ENCODE measurements at regions not wholly inside any gene's neighbourhood (a gene's known extent, or its start where the extent isn't known, plus 50 kb on each side); places are given as distances from the start of the nearest gene placed in this dataset.

GRCh38 chr11:37512156-37512780, 914.2 kb upstream of the RAG2 start:
- DNase-seq (ENCODE audit: low spot score), result no peak

- no peak for DNase-seq (ENCODE audit: low spot score)
Measured at GRCh38 chr11:37511425-37511933, 913.4 kb upstream of the RAG2 start.

GRCh38 chr11:37509506-37509905, 911.5 kb upstream of the RAG2 start:
- no peak for DNase-seq (ENCODE audit: low spot score)

GRCh38 chr11:37506531-37506930, 908.5 kb upstream of the RAG2 start:
- DNase-seq (ENCODE audit: low spot score), result no peak

- no peak for DNase-seq (ENCODE audit: low spot score)
Measured at GRCh38 chr11:37505406-37505805, 907.4 kb upstream of the RAG2 start.

- no peak for DNase-seq (ENCODE audit: low spot score)
Measured at GRCh38 chr11:37504921-37505320, 906.9 kb upstream of the RAG2 start.

- no peak for DNase-seq (ENCODE audit: low spot score)
Measured at GRCh38 chr11:37504060-37504611, 906.1 kb upstream of the RAG2 start.

- DNase-seq (ENCODE audit: low spot score), result no peak
Measured at GRCh38 chr11:37503411-37504059, 905.5 kb upstream of the RAG2 start.

GRCh38 chr11:37502202-37502601, 904.2 kb upstream of the RAG2 start:
- no peak for DNase-seq (ENCODE audit: low spot score)

GRCh38 chr11:37500425-37500824, 902.4 kb upstream of the RAG2 start:
- DNase-seq (ENCODE audit: low spot score), result no peak

GRCh38 chr11:37497326-37497725, 899.3 kb upstream of the RAG2 start:
- DNase-seq (ENCODE audit: low spot score), result no peak

GRCh38 chr11:37496201-37496600, 898.2 kb upstream of the RAG2 start:
- DNase-seq (ENCODE audit: low spot score), result no peak

GRCh38 chr11:37484298-37484697, 886.3 kb upstream of the RAG2 start:
- no peak for DNase-seq (ENCODE audit: low spot score)

GRCh38 chr11:37483761-37484160, 885.7 kb upstream of the RAG2 start:
- no peak for DNase-seq (ENCODE audit: low spot score)

- no peak for DNase-seq (ENCODE audit: low spot score)
Measured at GRCh38 chr11:37474889-37475288, 876.9 kb upstream of the RAG2 start.

GRCh38 chr11:37468344-37468743, 870.3 kb upstream of the RAG2 start:
- no peak for DNase-seq (ENCODE audit: low spot score)

- no peak for DNase-seq (ENCODE audit: low spot score)
Measured at GRCh38 chr11:37465221-37465620, 867.2 kb upstream of the RAG2 start.

GRCh38 chr11:37459456-37459855, 861.4 kb upstream of the RAG2 start:
- no peak for DNase-seq (ENCODE audit: low spot score)

GRCh38 chr11:37456746-37457145, 858.7 kb upstream of the RAG2 start:
- DNase-seq (ENCODE audit: low spot score), result no peak

GRCh38 chr11:37451903-37452302, 853.9 kb upstream of the RAG2 start:
- DNase-seq (ENCODE audit: low spot score), result no peak

- DNase-seq (ENCODE audit: low spot score), result no peak
Measured at GRCh38 chr11:37450613-37451012, 852.6 kb upstream of the RAG2 start.

GRCh38 chr11:37449146-37449545, 851.1 kb upstream of the RAG2 start:
- no peak for DNase-seq (ENCODE audit: low spot score)

- DNase-seq (ENCODE audit: low spot score), result no peak
Measured at GRCh38 chr11:37442576-37442975, 844.5 kb upstream of the RAG2 start.
